ENCODE measurements at regions not wholly inside any gene's neighbourhood (a gene's known extent, or its start where the extent isn't known, plus 50 kb on each side); places are given as distances from the start of the nearest gene placed in this dataset.

DNA sequence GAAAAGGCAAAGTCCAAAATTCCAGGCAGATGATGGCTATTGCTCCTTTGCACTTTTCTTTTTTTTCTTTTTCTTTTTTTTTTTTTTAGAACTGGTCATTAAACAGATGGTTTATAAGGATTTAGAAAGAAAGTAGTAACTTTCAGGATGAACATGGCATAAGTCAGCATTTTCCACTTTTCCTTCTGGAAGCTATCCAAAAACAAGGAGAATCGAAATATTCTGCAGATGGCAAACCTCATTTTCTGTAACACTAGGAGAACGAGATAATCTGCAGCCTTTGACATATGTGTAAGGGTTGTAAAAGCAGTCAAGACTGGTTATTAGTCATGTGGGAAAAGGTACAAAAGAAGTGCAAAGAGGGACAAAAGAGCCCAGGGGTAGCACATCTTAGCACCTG is 69.1 kb upstream of the PUM3 start:
- TF ChIP-seq, protein P1, sequence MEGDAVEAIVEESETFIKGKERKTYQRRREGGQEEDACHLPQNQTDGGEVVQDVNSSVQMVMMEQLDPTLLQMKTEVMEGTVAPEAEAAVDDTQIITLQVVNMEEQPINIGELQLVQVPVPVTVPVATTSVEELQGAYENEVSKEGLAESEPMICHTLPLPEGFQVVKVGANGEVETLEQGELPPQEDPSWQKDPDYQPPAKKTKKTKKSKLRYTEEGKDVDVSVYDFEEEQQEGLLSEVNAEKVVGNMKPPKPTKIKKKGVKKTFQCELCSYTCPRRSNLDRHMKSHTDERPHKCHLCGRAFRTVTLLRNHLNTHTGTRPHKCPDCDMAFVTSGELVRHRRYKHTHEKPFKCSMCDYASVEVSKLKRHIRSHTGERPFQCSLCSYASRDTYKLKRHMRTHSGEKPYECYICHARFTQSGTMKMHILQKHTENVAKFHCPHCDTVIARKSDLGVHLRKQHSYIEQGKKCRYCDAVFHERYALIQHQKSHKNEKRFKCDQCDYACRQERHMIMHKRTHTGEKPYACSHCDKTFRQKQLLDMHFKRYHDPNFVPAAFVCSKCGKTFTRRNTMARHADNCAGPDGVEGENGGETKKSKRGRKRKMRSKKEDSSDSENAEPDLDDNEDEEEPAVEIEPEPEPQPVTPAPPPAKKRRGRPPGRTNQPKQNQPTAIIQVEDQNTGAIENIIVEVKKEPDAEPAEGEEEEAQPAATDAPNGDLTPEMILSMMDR (IDR thresholded peaks at IDR 0.05) = no peak
- no peak for TF ChIP-seq POLR2AphosphoS5 (IDR thresholded peaks at IDR 0.05)
